ENCODE measurements at regions not wholly inside any gene's neighbourhood (a gene's known extent, or its start where the extent isn't known, plus 50 kb on each side); places are given as distances from the start of the nearest gene placed in this dataset.

GRCh38 chr5:112014783-112015395 is 257.9 kb upstream of the NREP start:
- TF ChIP-seq CTCF (conservative IDR thresholded peaks at IDR 0.05; ENCODE audit: low read length) (no peak), EZH2phosphoT487 (IDR thresholded peaks at IDR 0.05; ENCODE audit: borderline replicate concordance, low read depth, low read length) (no peak)
- ChIA-PET POLR2A (interaction anchor here (0.7 to 1.0 kb wide), 4 partner anchors 9 to 446 kb away, joined by 3 read pairs; no protein-coding TSS in a partner anchor), CTCF (ENCODE audit: unreplicated experiment) (no interaction called here)
- no TSS peak for BruUV-seq (replicated peaks)
- Histone ChIP-seq H3K27ac (ENCODE audit: low read depth, low read length, poor library complexity, severe bottlenecking) (no peak overlapping the region), H3K9me3 (ENCODE audit: low read length) (no peaks in the 10 kb centered on the region), H2AFZ (ENCODE audit: low read length) (no peak overlapping the region), H3K79me2 (ENCODE audit: insufficient read depth, low read depth, low read length) (no peaks in the 10 kb centered on the region), H3K9me2 (ENCODE audit: insufficient read depth, low read length) (no peaks in the 10 kb centered on the region), H3K4me2 (ENCODE audit: low read length) (no peak overlapping the region), H3K4me3 (ENCODE audit: low read depth, low read length, poor library complexity, severe bottlenecking) (no peak overlapping the region), H4K20me1 (ENCODE audit: insufficient read depth, low read length) (no peaks in the 10 kb centered on the region), H3K4me1 (ENCODE audit: insufficient read depth, low read length, poor library complexity, severe bottlenecking) (no peaks in the 10 kb centered on the region), H3K36me3 (ENCODE audit: insufficient read depth, low read length) (no peaks in the 10 kb centered on the region)
- intact Hi-C loops (cut with micrococcal nuclease; ENCODE audit: unreplicated experiment): no loop called here
- no peak for DNase-seq (ENCODE audit: low spot score)

GRCh38 chr5:112013660-112014059 is 256.7 kb upstream of the NREP start:
- DNase-seq (ENCODE audit: low spot score): no peak
- Histone ChIP-seq H3K79me2 (ENCODE audit: insufficient read depth, low read depth, low read length) (no peaks in the 10 kb centered on the region), H4K20me1 (ENCODE audit: insufficient read depth, low read length) (no peaks in the 10 kb centered on the region), H3K4me2 (ENCODE audit: low read length) (no peak overlapping the region), H3K4me3 (ENCODE audit: low read depth, low read length, poor library complexity, severe bottlenecking) (no peak overlapping the region), H3K9me3 (ENCODE audit: low read length) (no peaks in the 10 kb centered on the region), H3K4me1 (ENCODE audit: insufficient read depth, low read length, poor library complexity, severe bottlenecking) (no peaks in the 10 kb centered on the region), H3K36me3 (ENCODE audit: insufficient read depth, low read length) (no peaks in the 10 kb centered on the region), H3K9me2 (ENCODE audit: insufficient read depth, low read length) (no peaks in the 10 kb centered on the region), H2AFZ (ENCODE audit: low read length) (no peak overlapping the region), H3K27ac (ENCODE audit: low read depth, low read length, poor library complexity, severe bottlenecking) (no peak overlapping the region)
- BruUV-seq (replicated peaks): no TSS peak
- CTCF ChIA-PET (ENCODE audit: unreplicated experiment): no interaction called here
- POLR2A ChIA-PET: no interaction called here
- intact Hi-C loops (cut with micrococcal nuclease; ENCODE audit: unreplicated experiment): no loop called here
- TF ChIP-seq EZH2phosphoT487 (IDR thresholded peaks at IDR 0.05; ENCODE audit: borderline replicate concordance, low read depth, low read length): no peak
- no peak for TF ChIP-seq CTCF (conservative IDR thresholded peaks at IDR 0.05; ENCODE audit: low read length)

GRCh38 chr5:112012104-112012503 is 255.1 kb upstream of the NREP start:
- no peak overlapping the region for H3K4me2 ChIP-seq (ENCODE audit: low read length)
- no peaks in the 10 kb centered on the region for H3K9me3 ChIP-seq (ENCODE audit: low read length)
- H3K4me1 ChIP-seq (ENCODE audit: insufficient read depth, low read length, poor library complexity, severe bottlenecking): no peaks in the 10 kb centered on the region
- DNase-seq (ENCODE audit: low spot score): no peak
- POLR2A ChIA-PET: no interaction called here
- intact Hi-C loops (cut with micrococcal nuclease; ENCODE audit: unreplicated experiment): no loop called here
- no peaks in the 10 kb centered on the region for H3K36me3 ChIP-seq (ENCODE audit: insufficient read depth, low read length)
- no peak overlapping the region for H2AFZ ChIP-seq (ENCODE audit: low read length)
- no TSS peak for BruUV-seq (replicated peaks)
- CTCF ChIA-PET (ENCODE audit: unreplicated experiment): no interaction called here
- TF ChIP-seq CTCF (conservative IDR thresholded peaks at IDR 0.05; ENCODE audit: low read length) (no peak), EZH2phosphoT487 (IDR thresholded peaks at IDR 0.05; ENCODE audit: borderline replicate concordance, low read depth, low read length) (no peak)
- H3K4me3 ChIP-seq (ENCODE audit: low read depth, low read length, poor library complexity, severe bottlenecking): no peak overlapping the region
- no peaks in the 10 kb centered on the region for H4K20me1 ChIP-seq (ENCODE audit: insufficient read depth, low read length)
- H3K27ac ChIP-seq (ENCODE audit: low read depth, low read length, poor library complexity, severe bottlenecking): no peak overlapping the region
- no peaks in the 10 kb centered on the region for H3K9me2 ChIP-seq (ENCODE audit: insufficient read depth, low read length)
- H3K79me2 ChIP-seq (ENCODE audit: insufficient read depth, low read depth, low read length): no peaks in the 10 kb centered on the region
